Fibroblast of the aortic adventitia (primary cell): ENCODE measurements at regions not wholly inside any gene's neighbourhood (a gene's known extent, or its start where the extent isn't known, plus 50 kb on each side); places are given as distances from the start of the nearest gene placed in this dataset.
A peak's percentile ranks its signal among the peaks of the same experiment; 100 is the strongest.
"Not testable (repeated sequence)": the region's sequence is repeated elsewhere in the genome, so short reads cannot be mapped to it uniquely, and the experiment has no call there.

Experiments
- DNase-seq: peaks from one replicate; pipeline ENCODE4 v3.0.0-alpha.2; 2010; ENCODE audit warnings: low read depth
- H3K4me3 ChIP-seq: 2 replicates; pipeline ENCODE4 v1.5.1; 2011; ENCODE audit warnings: low read depth, mild to moderate bottlenecking, control low read depth, low read length, moderate library complexity
- CTCF ChIP-seq: IDR thresholded peaks from 2 replicates; pipeline ENCODE4 v1.5.1; 2011; ENCODE audit warnings: mild to moderate bottlenecking, low read length, control low read depth, inconsistent platforms; ENCODE audit not compliant: insufficient read depth

GRCh38 chr2:120544522-120544921 lies 191.1 kb upstream of the GLI2 start:
- no peak for TF ChIP-seq CTCF
- DNase-seq, result no peak
- no peak overlapping the region for H3K4me3 ChIP-seq

GRCh38 chr2:120545007-120545406 lies 190.7 kb upstream of the GLI2 start:
- H3K4me3 ChIP-seq, DNase-seq: not testable (repeated sequence)

GRCh38 chr2:120545521-120546047 lies 190.1 kb upstream of the GLI2 start:
- no peak for TF ChIP-seq CTCF
- DNase-seq, result no peak
- no peak overlapping the region for H3K4me3 ChIP-seq

- no peak overlapping the region for H3K4me3 ChIP-seq
- TF ChIP-seq CTCF, result no peak
- peak; percentile 46 for DNase-seq
Observed at GRCh38 chr2:120546048-120546864, 189.4 kb upstream of the GLI2 start.

GRCh38 chr2:120546865-120547390 lies 188.7 kb upstream of the GLI2 start:
- H3K4me3 ChIP-seq, result no peak overlapping the region
- no peak for DNase-seq

GRCh38 chr2:120547662-120548061 lies 188.0 kb upstream of the GLI2 start:
- H3K4me3 ChIP-seq, result no peak overlapping the region
- no peak for TF ChIP-seq CTCF
- no peak for DNase-seq

More at GRCh38 chr2:120546865-120547390, 188.7 kb upstream of the GLI2 start:
- TF ChIP-seq CTCF, result no peak

GRCh38 chr2:120548627-120549608 lies 186.8 kb upstream of the GLI2 start:
- no peak overlapping the region for H3K4me3 ChIP-seq
- no peak for DNase-seq
- TF ChIP-seq CTCF, result no peak
